22Rv1 (cell line): ENCODE measurements at regions not wholly inside any gene's neighbourhood (a gene's known extent, or its start where the extent isn't known, plus 50 kb on each side); places are given as distances from the start of the nearest gene placed in this dataset.

Experiments
- H3K27ac ChIP-seq: fragments of 450-650 bp; 2 replicates; pipeline ENCODE4 v1.5.1; 2017
- CTCF ChIP-seq: fragments of 450-650 bp; IDR thresholded peaks from 2 replicates; pipeline ENCODE4 v1.5.1; 2017; ENCODE audit warnings: mild to moderate bottlenecking
- ZFX ChIP-seq: fragments of 450-650 bp; IDR thresholded peaks from 2 replicates; pipeline ENCODE4 v1.6.1; 2017; ENCODE audit warnings: antibody characterized with exemption, borderline replicate concordance

DNA sequence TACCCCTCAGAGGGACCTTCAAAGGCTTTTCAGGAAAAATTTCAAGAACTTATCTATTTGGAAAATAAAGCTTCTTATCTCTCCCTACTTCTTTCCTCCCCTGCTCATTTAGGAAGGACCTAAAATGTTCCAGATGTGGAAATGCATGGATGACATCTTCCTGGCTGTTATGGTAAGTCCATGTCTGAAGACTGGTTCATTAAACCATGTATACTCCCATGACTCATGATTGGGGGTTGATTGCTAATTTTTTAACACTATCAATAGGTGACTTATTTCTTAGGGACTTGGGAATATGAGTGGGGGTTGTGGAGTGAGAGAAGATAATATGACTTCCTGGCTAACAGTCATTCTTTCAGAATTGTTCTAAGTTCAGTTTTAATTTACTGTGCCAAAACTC, 104.0 kb upstream of the PARD3B start:
- no peak for TF ChIP-seq ZFX
- TF ChIP-seq CTCF = no peak

GRCh38 chr2:204445149-204445548, 100.1 kb upstream of the PARD3B start:
- H3K27ac ChIP-seq = no peak overlapping the region
- TF ChIP-seq ZFX = no peak
- no peak for TF ChIP-seq CTCF

More for the DNA sequence above, 104.0 kb upstream of the PARD3B start:
- no peak overlapping the region for H3K27ac ChIP-seq

- H3K27ac ChIP-seq = no peak overlapping the region
Observed at GRCh38 chr2:204447722-204448121, 97.6 kb upstream of the PARD3B start.

DNA sequence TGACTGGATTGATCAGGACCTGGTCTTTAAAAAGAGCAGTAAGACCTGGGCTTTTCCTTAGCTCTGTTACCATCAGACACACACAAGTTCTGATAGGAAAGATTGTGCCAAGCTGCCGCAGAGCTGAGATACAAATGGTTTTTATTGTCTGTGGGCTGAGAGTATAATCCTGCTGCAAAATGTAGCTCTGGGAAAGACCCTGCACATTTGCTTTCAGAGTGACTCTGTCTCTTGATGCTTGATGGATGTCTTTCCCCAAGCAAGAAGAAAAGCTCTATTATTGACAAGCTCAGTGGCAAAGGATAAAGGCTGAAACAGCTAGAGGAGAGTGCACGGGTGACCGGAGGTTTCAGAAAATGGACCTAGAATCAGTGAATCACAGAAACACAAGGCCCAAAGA, 95.3 kb upstream of the PARD3B start:
- H3K27ac ChIP-seq = no peak overlapping the region
- no peak for TF ChIP-seq ZFX
- TF ChIP-seq CTCF = no peak

More at GRCh38 chr2:204447722-204448121, 97.6 kb upstream of the PARD3B start:
- TF ChIP-seq ZFX (no peak), CTCF (no peak)

- TF ChIP-seq CTCF (no peak), ZFX (no peak)
- H3K27ac ChIP-seq = no peak overlapping the region
Observed at GRCh38 chr2:204451766-204452165, 93.5 kb upstream of the PARD3B start.

- H3K27ac ChIP-seq = no peak overlapping the region
- TF ChIP-seq ZFX = no peak
Observed at GRCh38 chr2:204452464-204453023, 92.7 kb upstream of the PARD3B start.

GRCh38 chr2:204453730-204454167, 91.5 kb upstream of the PARD3B start:
- no peak overlapping the region for H3K27ac ChIP-seq
- no peak for TF ChIP-seq ZFX
- no peak for TF ChIP-seq CTCF
